IMR-90 (cell line): ENCODE measurements at regions not wholly inside any gene's neighbourhood (a gene's known extent, or its start where the extent isn't known, plus 50 kb on each side); places are given as distances from the start of the nearest gene placed in this dataset.

Experiments used
- CEBPB ChIP-seq: IDR thresholded peaks from 2 replicates; pipeline ENCODE4 v1.6.1; 2012; ENCODE audit warnings: low read depth, low read length, improper control_type of control experiment
- CTCF ChIP-seq: conservative IDR thresholded peaks from 2 replicates; pipeline ENCODE4 v1.5.1; 2012; ENCODE audit warnings: mild to moderate bottlenecking, low read depth, low read length, improper control_type of control experiment
- ELK1 ChIP-seq: fragments of 150-350 bp; IDR thresholded peaks from 2 replicates; pipeline ENCODE4 v1.6.1; 2016; ENCODE audit warnings: low read depth, mild to moderate bottlenecking, low read length, moderate library complexity, borderline replicate concordance
- MAFK ChIP-seq: IDR thresholded peaks from 2 replicates; pipeline ENCODE4 v1.6.1; 2012; ENCODE audit warnings: low read depth, low read length, improper control_type of control experiment
- MAZ ChIP-seq: IDR thresholded peaks from 2 replicates; pipeline ENCODE4 v1.6.1; 2012; ENCODE audit warnings: low read depth, mild to moderate bottlenecking, low read length, improper control_type of control experiment, moderate library complexity, borderline replicate concordance
- MXI1 ChIP-seq: IDR thresholded peaks from 2 replicates; pipeline ENCODE4 v1.6.1; 2012; ENCODE audit warnings: low read depth, mild to moderate bottlenecking, low read length, moderate library complexity, borderline replicate concordance
- POLR2A ChIP-seq: IDR thresholded peaks from 2 replicates; pipeline ENCODE4 v1.6.1; 2012; ENCODE audit warnings: mild to moderate bottlenecking, low read depth, low read length
- RAD21 ChIP-seq: IDR thresholded peaks from 2 replicates; pipeline ENCODE4 v1.6.1; 2012; ENCODE audit warnings: low read length, improper control_type of control experiment
- RFX5 ChIP-seq: IDR thresholded peaks from 2 replicates; pipeline ENCODE4 v1.8.0; 2012; ENCODE audit warnings: low read depth, mild to moderate bottlenecking, low read length, moderate library complexity
- SMC3 ChIP-seq: fragments of 150-350 bp; IDR thresholded peaks from 2 replicates; pipeline ENCODE4 v1.6.1; 2016; ENCODE audit warnings: low read depth, mild to moderate bottlenecking, antibody characterized with exemption, low read length, moderate library complexity
- USF2 ChIP-seq: fragments of 150-350 bp; IDR thresholded peaks from 2 replicates; pipeline ENCODE4 v1.6.1; 2017; ENCODE audit warnings: mild to moderate bottlenecking, antibody characterized with exemption, low read length, low read depth

GRCh38 chr4:171432536-171432935 lies 380.7 kb upstream of the GALNTL6 start:
- TF ChIP-seq POLR2A (no peak), CTCF (no peak), CEBPB (no peak), MAZ (no peak), ELK1 (no peak), RAD21 (no peak), USF2 (no peak), SMC3 (no peak), RFX5 (no peak), MAFK (no peak), MXI1 (no peak)
